GM19099 (cell line): ENCODE measurements at regions not wholly inside any gene's neighbourhood (a gene's known extent, or its start where the extent isn't known, plus 50 kb on each side); places are given as distances from the start of the nearest gene placed in this dataset.

Experiments used
- POLR2A ChIP-seq: IDR thresholded peaks from 3 replicates; pipeline ENCODE4 v1.6.1; 2011; ENCODE audit warnings: low read depth; ENCODE audit not compliant: insufficient read length; ENCODE audit errors: extremely low read depth

DNA sequence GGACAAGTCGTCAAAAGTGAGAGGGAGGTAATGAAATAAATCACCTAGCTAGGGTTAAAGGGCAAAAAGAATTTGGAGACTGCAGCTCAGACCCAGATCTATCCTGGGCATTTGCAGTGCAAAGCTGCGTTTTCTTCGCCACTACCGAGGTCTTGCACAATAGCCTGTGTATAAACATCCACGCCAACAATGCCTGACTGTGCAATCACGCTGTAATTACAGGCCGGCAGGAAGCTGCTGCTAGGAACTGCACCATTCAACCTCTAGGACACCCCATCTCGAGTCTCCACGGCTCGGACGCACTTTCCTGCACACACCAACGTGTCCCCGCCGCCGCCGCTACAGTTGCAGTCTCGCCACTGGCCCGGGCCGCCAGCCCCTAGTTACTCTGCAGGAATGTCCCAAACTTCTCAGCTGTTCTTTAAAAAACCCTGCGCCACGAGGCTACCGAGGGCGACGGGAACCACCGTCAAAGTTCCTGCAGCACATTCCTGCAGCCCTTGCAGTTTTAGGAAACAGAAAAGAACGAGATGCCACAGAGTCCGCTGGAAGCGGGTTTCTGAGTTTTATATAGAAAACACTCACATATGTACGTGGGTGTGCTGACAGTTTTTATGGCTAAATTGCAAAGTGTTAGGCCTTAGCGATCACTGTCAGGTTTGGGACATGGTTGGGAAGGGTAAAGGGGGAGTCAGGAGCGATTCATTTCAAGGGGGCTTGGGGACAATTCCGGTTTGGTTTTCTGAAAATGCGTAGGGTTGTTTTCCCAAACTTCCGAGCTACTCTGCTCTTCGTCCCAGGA, 65.6 kb upstream of the PTGR2 start:
- TF ChIP-seq POLR2A, result peak; percentile 11

GRCh38 chr14:73785336-73785833, 66.2 kb upstream of the PTGR2 start:
- no peak for TF ChIP-seq POLR2A

DNA sequence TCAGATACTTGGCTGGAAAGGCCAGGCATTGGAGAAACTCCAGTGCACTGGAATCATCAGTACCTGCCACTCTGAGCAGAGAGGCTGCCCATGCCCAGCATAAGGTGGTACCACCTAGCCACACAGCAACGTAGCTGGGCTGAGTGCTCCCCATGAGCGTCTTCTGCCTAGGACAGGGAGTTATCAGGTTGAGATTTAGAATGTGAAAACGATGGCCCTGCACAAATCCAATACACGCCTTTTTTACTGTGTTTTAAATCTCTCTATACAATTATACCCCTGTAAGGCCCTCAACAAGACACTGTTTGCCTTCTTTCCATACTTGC, 66.7 kb upstream of the PTGR2 start:
- TF ChIP-seq POLR2A, result no peak

DNA sequence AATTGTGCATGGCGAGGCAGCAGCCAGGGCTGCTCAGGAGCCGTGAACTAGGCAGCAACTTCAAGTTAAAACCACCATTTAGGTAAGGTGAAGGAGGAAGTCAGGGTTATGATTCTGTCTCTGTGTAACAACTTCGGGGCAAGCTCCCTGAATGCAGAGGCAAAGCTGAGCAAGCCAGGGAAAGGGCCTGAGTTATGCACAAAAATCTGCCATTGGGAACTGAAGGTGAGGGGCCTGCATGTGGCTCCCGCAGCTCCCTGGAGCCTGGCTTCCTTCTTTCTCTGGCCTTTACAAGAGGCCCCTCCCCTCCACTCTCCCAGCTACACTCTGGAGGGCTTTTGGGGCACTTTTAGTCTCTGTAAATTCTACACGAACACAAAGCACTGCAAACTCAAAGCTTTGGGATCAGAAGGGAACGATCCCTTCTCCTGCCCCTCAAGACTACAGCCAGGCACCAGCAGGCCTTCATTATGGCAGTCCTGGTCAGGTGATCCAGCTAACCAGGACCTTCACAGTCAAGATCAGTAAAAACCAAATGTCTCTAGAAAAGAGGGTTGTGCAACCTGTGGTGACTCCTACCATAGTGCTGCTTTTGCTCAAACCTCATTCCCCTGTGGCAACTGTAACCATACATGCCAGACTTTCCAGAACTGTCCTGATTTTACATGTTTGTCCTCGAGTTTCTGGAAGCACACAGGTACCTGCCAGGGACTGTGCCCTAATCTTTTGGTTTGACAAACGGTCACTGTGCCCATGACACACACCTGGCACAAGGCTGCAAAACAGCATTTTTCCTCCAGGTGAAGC, 67.2 kb upstream of the PTGR2 start:
- no peak for TF ChIP-seq POLR2A

DNA sequence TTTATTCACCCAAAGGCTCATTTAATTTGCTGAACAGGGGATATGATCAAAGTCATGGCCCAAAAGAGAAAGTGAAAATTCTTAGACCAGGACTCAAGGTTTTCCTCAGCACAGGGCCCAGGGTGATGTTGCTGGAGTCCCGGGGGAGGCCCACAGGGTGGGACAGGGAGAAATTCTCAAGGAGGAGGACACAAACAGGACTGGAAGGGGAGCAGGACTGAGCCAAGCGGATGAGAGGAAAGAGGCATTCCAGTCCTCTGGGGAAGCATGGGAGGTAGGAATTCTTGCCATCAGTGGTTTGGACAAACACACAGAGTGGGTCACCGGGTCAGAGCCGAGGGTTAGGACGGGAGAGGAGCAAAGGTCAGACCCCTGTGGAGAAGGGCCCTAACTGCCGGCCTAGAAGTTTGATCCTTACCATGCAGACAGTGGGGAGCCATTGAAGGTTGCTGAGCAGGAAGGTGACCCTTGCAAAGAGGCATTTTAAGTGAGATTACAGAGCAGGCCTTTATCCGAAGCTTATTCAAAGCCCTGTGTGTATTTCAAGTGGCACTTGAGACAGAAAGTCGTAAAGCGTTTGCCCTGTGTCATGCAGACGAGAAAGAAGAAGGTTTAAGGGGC, 68.4 kb upstream of the PTGR2 start:
- no peak for TF ChIP-seq POLR2A

DNA sequence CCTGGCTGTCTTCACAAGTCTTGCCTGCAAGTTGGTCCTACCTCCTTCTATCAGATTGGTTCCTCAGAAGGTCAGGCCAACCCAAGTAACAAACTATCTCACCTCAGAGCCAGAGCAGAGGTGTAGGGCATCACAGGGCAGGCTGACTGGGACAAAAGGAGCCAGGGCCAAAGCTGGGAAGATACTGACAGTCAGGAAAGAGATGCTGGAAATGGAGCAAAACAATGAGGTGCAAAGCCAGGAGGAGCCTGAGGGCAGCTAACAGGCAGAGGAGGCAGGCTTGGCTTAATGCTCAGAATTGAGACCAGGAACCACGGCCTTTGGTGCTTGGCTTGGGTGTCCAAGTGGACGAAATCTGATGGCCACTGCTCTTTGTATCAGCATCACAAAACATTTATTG, 68.4 kb upstream of the PNMA1 start:
- TF ChIP-seq POLR2A, result no peak

- no peak for TF ChIP-seq POLR2A
Measured at GRCh38 chr14:73780896-73781295, 66.7 kb upstream of the PNMA1 start.

DNA sequence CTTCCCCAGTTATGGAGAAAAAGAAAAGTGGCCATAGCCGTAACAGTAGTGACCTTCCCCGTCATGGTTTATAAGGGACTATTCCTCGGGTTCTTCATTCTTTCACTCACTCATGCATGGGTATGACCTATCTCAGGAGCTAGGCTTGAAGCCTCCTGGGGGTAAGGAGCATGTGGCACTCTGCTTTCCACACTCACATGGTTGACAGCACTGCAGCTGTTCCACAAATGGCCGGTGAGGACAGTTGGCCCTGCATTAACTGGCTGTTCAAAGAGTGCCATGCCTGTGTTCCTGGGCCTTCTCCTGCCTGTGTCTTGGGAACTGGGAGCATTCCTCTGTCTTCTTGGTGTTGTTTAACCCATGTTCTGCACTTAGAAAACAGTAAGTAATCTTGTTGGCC, 66.2 kb upstream of the PNMA1 start:
- TF ChIP-seq POLR2A, result no peak

- TF ChIP-seq POLR2A, result no peak
Measured at GRCh38 chr14:73778736-73779135, 64.6 kb upstream of the PNMA1 start.

- TF ChIP-seq POLR2A, result no peak
Measured at GRCh38 chr14:73777420-73777819, 63.2 kb upstream of the PNMA1 start.

GRCh38 chr14:73776194-73776537, 62.0 kb upstream of the PNMA1 start:
- no peak for TF ChIP-seq POLR2A

DNA sequence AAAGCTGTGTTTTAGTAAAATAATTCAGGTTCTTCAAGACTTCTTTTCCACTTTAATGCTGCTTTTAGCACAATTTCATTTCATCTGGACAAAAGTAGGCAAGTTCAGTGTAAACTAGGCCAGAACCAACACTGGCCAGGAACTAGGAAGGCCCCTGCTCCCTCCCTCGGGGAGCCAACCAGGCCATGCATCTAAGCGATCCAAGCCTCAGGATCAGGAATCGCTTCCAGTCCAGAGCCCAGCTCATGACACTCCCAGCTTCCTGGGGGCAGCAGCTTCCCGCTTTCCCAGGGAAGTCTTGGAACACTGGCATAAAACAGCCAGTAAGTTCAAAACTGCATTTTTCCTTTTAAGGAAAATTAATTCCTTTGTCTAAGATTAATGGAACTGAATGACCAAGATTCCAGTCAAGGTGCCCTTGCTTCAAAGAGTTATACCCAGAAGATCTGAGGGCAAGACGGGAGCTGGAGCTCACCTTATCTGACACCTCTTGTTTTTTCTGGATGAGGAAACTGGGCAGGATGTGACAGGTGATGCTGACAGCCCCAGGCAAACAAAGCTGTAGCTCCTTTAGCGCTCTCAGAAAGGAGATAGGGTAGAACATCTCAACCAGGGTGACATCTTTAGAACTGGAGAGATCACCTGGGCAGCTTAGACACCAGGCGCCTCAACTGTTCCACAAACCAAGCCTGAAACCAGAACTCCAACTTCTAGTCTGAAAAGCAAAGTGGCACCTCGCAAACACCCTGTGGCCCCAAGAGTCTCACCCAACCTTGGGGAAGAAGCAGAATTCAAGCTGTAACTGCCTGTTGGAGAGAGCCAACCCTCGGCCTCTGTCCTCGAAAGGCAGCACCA, 61.4 kb upstream of the PNMA1 start:
- no peak for TF ChIP-seq POLR2A

DNA sequence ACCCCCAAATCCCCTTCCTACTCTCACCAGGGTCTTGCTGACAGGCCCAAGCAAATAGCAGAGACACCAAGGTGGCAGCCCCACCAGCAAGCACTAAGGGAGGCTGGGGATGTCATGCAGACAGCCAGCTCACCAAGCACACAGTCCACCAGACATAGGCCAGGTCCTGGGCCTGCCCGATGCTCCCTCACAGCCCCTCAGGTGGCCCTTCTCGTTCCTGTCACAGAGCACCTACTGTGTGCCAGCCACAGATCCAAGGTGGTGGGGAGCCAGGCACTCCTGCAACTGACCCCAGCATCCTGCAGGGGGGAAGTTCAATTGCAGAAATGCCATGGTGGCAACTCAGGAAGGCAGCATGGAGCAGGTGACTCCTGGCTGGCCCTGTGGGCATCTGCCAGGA, 60.5 kb upstream of the PNMA1 start:
- TF ChIP-seq POLR2A, result no peak

- TF ChIP-seq POLR2A, result no peak
Measured at GRCh38 chr14:73774241-73774570, 60.0 kb upstream of the PNMA1 start.

GRCh38 chr14:73773441-73774240, 59.5 kb upstream of the PNMA1 start:
- no peak for TF ChIP-seq POLR2A
